GM18907 (cell line): ENCODE measurements at regions not wholly inside any gene's neighbourhood (a gene's known extent, or its start where the extent isn't known, plus 50 kb on each side); places are given as distances from the start of the nearest gene placed in this dataset.
"Not testable (repeated sequence)": the region's sequence is repeated elsewhere in the genome, so short reads cannot be mapped to it uniquely, and the experiment has no call there.

Experiments used
- ATAC-seq: cut with Tn5 transposase; IDR thresholded peaks from one replicate; pipeline ENCODE4 v1.9.1; 2021; ENCODE audit warnings: mild to moderate bottlenecking, moderate library complexity; ENCODE audit not compliant: unreplicated experiment

GRCh38 chr5:128782446-128782845 is 182.8 kb upstream of the SLC27A6 start:
- ATAC-seq = no peak

DNA sequence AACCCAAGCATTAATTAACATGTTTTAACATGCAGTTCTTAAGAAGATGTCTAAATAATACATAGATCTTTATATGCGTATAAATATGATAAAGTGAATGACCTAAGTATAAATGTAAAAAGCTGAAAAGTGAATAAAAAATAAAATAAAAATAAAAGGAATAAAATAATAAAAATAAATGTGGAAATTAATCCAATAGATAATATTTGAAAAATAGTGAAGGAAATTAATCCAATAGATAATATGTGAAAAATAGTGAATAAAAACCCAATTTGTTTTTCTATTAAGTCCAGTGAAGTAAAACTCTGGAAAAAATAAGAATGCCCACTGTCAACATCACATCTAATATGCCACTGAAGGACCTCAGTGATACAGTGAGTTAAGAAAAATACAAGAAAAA is 180.6 kb upstream of the SLC27A6 start:
- ATAC-seq = no peak

- ATAC-seq = no peak
Observed at GRCh38 chr5:128791312-128791711, 174.0 kb upstream of the SLC27A6 start.

DNA sequence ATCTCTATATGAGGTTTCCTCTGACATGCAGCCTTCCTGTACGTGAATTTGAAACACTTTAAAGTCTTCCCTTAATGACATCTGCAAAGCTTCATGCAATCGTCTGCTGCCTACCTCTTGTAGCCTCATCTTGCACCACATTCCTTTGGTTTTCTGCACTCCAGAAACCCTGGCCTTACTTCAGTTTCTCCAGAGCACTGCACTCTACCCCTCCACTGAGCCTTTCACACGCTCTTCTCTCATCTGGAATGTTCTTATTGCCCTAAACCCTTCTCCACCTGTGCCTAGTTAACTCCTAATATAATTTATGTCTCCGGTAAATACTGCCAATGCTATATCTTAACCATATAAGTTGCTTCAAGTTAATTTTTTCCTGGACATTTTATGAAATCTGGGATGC is 168.8 kb upstream of the SLC27A6 start:
- no peak for ATAC-seq

- no peak for ATAC-seq
Observed at GRCh38 chr5:128798871-128799270, 166.4 kb upstream of the SLC27A6 start.

GRCh38 chr5:128799945-128800344 is 165.3 kb upstream of the SLC27A6 start:
- ATAC-seq = no peak

DNA sequence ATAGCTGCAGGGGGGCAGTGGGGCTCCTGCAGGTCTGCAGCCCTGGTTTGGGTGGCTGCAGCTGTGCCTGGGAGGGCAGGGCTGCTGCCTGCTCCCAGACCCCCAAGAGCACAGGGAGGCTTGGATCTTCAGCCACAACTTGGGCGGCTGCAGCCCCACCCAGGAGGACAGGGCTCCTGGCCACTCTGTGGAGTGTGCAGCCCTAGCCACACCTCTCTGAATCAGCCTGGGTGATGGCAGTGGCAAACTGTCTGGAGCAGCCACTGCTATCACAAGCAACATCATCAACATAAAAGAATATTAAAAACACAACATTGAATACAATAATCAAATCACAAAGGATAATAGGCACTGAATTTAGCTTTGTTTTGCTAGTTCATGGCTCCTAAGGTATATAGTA is 164.9 kb upstream of the SLC27A6 start:
- ATAC-seq = no peak

DNA sequence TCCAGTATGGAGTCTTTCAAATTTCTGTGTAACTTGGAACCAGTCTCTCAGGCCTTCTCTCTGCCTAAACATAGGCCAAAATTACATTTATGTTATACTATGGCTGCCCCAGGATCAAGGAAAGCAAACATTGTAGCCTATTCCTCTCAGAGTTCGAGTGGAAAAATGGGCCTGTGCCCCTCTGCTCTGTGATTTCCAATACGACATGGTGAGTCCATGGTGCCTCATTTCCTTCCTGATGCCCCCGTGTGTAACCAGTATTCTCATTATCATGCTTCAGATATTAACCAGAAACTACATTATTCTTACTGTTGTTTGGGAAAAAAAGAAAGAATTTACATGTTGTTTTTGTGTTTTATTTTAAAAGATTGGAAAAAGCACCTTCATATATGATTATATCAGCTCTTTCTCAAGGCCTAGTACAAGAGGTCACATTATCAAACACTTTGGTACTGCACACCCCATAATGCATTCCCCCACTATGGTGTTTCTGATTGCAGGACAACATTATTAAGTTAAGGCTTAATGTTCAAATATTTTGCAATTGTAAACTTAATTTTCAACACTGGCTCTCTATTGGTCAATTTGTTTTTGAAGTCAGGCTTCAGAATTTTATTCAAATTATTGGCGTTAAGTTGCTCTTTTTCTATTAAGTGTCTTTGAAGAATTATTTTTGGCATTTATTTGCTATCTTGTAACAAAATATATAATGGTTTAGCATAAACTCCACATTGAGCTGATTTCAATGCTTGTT is 151.8 kb upstream of the SLC27A6 start:
- no peak for ATAC-seq

DNA sequence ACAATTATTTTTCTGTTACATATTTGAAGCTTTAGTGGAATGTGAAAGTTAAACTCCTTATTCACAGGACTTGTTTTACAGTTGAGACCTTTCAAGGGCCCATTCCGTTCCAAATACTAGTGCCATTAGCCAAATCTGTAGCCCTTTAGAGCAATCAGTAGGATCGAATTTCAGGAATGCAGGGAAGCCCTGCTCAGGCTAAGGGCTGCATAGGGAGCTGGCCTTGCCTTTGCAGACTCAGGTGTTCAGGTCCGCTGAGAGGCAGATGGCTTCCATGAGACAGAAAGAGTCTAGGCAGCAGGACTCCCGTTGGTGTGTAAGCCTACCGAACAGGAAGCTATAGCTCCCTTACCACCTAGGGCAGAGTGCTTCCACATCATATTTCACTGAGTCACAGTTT is 150.1 kb upstream of the SLC27A6 start:
- no peak for ATAC-seq

DNA sequence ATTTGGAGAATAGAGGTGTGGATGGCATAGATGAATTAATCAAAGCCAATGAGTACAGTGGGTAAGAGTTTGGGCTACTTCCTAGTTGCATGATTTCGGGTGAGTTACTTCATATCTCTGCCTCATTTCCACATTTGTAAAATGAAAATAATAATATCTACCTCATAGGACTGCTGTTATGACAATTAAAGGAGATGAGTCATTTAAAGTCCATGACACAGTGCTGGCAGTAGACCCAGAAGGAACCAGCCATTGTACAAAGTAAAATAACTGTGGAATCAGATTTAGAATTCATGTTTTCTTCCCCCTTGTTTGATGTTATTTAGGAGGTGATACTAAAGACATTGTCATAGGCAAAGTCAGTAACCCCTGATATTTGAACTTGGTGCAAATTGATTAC is 139.5 kb upstream of the SLC27A6 start:
- no peak for ATAC-seq

DNA sequence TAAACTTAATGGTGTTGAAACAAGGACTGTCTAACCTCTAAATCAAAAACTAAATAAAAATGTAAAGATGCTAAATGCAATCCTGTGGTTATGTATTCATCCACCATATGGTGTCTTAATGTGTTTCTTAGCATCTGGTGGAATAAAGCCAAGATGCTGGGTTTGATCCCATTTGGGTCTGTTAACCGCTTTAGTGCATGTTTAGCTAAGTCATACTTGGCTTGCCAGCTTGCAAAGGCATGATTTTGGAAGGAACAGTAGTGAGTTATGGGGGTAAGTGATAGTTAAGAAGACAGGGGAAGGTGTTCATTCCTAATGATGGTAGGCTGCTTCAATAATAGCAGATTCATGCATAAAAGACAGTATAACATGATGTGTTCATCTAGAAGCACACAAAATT is 139.0 kb upstream of the SLC27A6 start:
- ATAC-seq = no peak

GRCh38 chr5:128836571-128836970 is 128.7 kb upstream of the SLC27A6 start:
- ATAC-seq = no peak

- no peak for ATAC-seq
Observed at GRCh38 chr5:128838623-128839022, 126.7 kb upstream of the SLC27A6 start.

GRCh38 chr5:128842241-128842640 is 123.0 kb upstream of the SLC27A6 start:
- no peak for ATAC-seq

GRCh38 chr5:128844354-128844923 is 120.8 kb upstream of the SLC27A6 start:
- no peak for ATAC-seq

- ATAC-seq = no peak
Observed at GRCh38 chr5:128850049-128850448, 115.2 kb upstream of the SLC27A6 start.

- ATAC-seq = no peak
Observed at GRCh38 chr5:128854931-128855330, 110.4 kb upstream of the SLC27A6 start.

DNA sequence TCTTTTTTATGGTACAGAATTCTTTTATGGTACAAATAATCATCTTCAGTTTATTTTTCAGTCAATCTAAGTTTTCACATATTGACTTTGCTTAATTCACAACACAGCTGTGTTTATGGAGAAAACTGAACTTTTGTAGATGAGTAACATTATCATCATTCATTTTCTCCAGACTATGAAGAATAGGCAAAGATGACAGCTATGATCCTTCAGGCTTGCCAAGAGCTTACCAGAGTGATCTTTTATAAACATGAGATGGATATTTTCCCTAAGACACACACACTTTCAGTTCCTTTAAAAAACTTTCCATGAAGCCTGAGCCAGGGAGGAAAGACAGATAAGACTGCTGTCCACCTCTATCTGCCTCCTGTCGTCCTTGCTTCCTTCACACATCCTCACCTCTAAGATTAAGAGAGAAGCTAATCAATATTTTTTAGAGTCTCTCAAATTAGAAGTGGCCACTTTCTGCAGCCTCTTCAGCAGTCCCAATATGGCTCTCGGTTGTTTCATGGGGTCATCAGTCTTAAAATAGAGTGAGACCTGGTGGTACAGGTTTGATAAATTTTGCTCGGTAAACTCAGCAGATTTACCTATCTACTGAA is 108.1 kb upstream of the SLC27A6 start:
- no peak for ATAC-seq

- no peak for ATAC-seq
Observed at GRCh38 chr5:128858995-128859394, 106.3 kb upstream of the SLC27A6 start.

- ATAC-seq = not testable (repeated sequence)
Observed at GRCh38 chr5:128861155-128861554, 104.1 kb upstream of the SLC27A6 start.

DNA sequence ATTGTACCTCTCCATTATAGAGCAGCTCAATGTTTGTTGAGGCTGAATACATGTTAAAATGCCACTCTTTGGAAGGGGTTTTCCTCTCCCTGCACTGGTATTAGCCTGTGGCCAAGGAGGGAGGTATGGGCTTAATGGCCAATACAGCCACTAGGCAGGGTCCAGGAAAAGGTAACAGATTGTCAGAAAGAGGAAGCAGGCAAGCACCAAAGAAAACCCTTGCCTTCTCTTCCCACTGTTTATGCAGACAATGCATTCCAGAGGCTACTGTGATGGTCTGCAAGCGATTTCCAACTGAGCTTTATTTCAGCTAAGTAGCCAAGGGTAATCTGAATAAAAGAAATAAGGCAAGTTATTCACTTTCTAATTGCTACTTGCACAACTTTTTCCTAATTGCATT is 95.3 kb upstream of the SLC27A6 start:
- no peak for ATAC-seq

GRCh38 chr5:128870373-128870772 is 94.9 kb upstream of the SLC27A6 start:
- no peak for ATAC-seq
